CD4-positive, alpha-beta T cell treated with Interleukin-4 for 4 hours (primary cell): ENCODE measurements at regions not wholly inside any gene's neighbourhood (a gene's known extent, or its start where the extent isn't known, plus 50 kb on each side); places are given as distances from the start of the nearest gene placed in this dataset.
"Not testable (repeated sequence)": the region's sequence is repeated elsewhere in the genome, so short reads cannot be mapped to it uniquely, and the experiment has no call there.

Experiments used
- DNase-seq: peaks from one replicate; pipeline ENCODE4 v3.0.0-alpha.2; 2020

- DNase-seq: no peak
Observed at GRCh38 chr11:90329043-90329442, 106.2 kb upstream of the CHORDC1 start.

GRCh38 chr11:90326647-90327046, 103.8 kb upstream of the CHORDC1 start:
- no peak for DNase-seq

- DNase-seq: no peak
Observed at GRCh38 chr11:90323289-90323688, 100.4 kb upstream of the CHORDC1 start.

DNA sequence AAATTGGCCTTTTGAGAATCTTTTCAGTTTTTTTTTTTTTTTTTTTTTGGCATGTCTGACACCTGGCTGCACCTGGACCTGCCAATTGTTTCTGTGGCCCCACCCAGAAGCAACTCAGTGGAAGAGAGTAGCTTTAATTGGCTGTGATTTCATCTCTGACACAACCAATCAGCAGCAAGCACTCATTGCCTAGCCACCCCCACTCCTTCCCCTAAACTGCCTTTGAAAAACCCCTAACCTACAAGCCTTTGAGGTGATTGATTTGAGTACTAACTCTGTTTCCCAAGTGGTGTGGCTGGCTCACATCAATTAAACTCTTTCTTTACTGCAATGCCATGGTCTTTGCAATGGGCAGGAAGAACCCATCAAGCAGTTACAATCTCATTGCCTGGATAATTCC, 98.2 kb upstream of the CHORDC1 start:
- no peak for DNase-seq

DNA sequence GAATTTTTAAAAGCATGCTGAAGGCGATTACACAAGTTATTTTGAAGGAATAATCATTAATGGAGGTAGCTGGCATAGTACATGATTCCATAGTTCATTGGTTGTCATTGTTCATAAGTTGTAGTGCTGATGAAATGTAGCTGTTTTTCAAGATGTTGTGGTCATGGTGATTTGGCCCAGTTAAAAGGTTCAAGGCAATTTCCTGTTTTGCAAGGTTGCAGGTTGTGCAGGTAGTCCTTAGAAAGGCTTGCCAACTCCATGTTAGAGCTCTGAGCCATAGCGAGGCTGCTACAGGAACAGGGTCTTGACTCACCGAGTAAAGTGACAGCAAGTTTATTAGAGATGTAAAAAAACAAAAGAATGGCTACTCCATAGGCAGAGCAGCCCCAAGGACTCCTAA, 95.8 kb upstream of the CHORDC1 start:
- no peak for DNase-seq

GRCh38 chr11:90310210-90310609, 87.4 kb upstream of the CHORDC1 start:
- DNase-seq: no peak

GRCh38 chr11:90309693-90310092, 86.8 kb upstream of the CHORDC1 start:
- no peak for DNase-seq

DNA sequence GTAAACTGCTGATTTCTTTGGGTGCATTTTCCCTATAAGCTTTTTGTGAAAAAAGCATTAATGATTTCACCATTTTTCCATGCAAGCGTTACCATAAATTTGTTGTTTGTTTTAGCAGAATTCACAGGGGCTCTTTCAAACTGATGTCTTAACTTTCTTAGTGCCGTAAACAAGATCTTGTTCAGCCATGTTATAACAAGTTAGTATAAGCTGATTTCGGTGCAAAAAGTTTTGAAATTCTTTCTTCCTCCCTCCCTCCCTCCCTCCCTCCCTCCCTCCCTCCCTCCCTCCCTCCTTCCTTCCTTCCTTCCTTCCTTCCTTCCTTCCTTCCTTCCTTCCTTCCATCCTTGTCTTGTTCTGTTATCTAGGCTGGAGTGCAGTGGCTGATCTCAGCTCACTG, 71.7 kb upstream of the CHORDC1 start:
- DNase-seq: no peak

DNA sequence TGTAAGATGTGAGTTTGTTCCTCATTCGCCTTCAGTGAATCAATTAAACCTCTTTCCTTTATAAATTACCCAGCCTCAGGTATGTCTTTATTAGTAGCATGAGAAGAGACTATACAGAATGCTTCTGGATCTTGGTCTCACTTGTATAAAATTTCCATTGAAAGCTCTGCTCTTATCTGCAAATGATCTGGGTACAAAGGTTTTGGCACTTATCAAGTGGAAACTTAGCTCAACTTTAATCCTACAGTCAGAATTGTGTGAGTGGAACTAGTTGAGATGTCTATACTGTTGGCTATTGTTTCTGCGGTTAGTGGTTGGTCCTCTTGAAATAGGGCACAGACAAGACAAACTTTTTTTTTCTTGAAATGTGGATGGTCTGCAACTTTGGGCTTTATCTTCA, 71.2 kb upstream of the CHORDC1 start:
- no peak for DNase-seq

- no peak for DNase-seq
Observed at GRCh38 chr11:90288212-90288821, 65.5 kb upstream of the CHORDC1 start.

- DNase-seq: no peak
Observed at GRCh38 chr11:90286640-90287039, 63.8 kb upstream of the CHORDC1 start.

DNA sequence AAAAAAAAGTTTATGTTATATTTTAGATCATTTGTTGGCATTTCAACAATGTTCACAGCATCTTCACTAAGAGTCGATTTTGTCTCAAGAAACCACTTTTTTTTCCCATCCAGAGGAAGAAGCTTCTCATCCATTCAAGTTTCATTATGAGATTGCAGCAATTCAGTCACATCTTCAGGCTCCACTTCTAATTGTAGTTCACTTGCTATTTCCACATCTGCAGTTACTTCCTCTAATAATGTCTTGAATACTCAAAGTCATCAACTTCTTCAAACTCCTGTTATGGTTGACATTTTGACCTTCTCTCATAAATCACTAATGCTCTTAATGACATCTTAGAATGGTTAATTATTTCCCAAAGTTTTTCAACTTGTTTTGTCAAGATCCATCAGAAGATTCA, 61.3 kb upstream of the CHORDC1 start:
- no peak for DNase-seq

DNA sequence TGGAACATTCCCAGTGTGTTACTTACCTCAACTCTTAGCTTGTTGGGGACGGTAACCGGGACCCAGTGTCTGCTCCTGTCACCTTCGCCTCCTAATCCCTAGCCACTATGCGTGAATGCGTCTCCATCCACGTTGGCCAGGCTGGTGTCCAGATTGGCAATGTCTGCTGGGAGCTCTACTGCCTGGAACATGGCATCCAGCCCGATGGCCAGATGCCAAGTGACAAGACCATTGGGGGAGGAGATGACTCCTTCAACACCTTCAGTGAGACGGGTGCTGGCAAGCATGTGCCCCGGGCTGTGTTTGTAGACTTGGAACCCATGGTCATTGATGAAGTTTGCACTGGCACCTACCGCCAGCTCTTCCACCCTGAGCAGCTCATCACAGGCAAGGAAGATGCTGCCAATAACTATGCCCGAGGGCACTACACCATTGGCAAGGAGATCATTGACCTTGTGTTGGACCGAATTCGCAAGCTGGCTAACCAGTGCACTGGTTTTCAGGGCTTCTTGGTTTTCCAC, 59.8 kb upstream of the CHORDC1 start:
- DNase-seq: not testable (repeated sequence)

- DNase-seq: no peak
Observed at GRCh38 chr11:90274362-90274761, 51.5 kb upstream of the CHORDC1 start.
